ENCODE measurements at regions not wholly inside any gene's neighbourhood (a gene's known extent, or its start where the extent isn't known, plus 50 kb on each side); places are given as distances from the start of the nearest gene placed in this dataset.
A peak's percentile ranks its signal among the peaks of the same experiment; 100 is the strongest.
"Not testable (repeated sequence)": the region's sequence is repeated elsewhere in the genome, so short reads cannot be mapped to it uniquely, and the experiment has no call there.

- DNase-seq = no peak
Observed at GRCh38 chr6:167662075-167662880, 164.4 kb upstream of the AFDN start.

GRCh38 chr6:167662881-167663205 is 163.9 kb upstream of the AFDN start:
- no peak for DNase-seq

GRCh38 chr6:167663316-167663715 is 163.4 kb upstream of the AFDN start:
- DNase-seq = no peak

GRCh38 chr6:167663784-167664443 is 162.8 kb upstream of the AFDN start:
- DNase-seq = no peak

- peak; percentile 16 for DNase-seq
Observed at GRCh38 chr6:167664678-167665660, 161.7 kb upstream of the AFDN start.

GRCh38 chr6:167665698-167666330 is 160.9 kb upstream of the AFDN start:
- DNase-seq = no peak

- DNase-seq = no peak
Observed at GRCh38 chr6:167666571-167667203, 160.0 kb upstream of the AFDN start.

- no peak for DNase-seq
Observed at GRCh38 chr6:167667204-167668018, 159.3 kb upstream of the AFDN start.

- DNase-seq = no peak
Observed at GRCh38 chr6:167668019-167668753, 158.5 kb upstream of the AFDN start.

- DNase-seq = no peak
Observed at GRCh38 chr6:167668754-167669552, 157.8 kb upstream of the AFDN start.

GRCh38 chr6:167669553-167669849 is 157.2 kb upstream of the AFDN start:
- no peak for DNase-seq

GRCh38 chr6:167669870-167670802 is 156.6 kb upstream of the AFDN start:
- no peak for DNase-seq

- DNase-seq = no peak
Observed at GRCh38 chr6:167670938-167671338, 155.8 kb upstream of the AFDN start.

GRCh38 chr6:167671379-167671976 is 155.2 kb upstream of the AFDN start:
- not testable (repeated sequence) for DNase-seq

GRCh38 chr6:167671977-167672687 is 154.6 kb upstream of the AFDN start:
- DNase-seq = no peak

- no peak for DNase-seq
Observed at GRCh38 chr6:167672738-167673137, 154.0 kb upstream of the AFDN start.

GRCh38 chr6:167673946-167674345 is 152.8 kb upstream of the AFDN start:
- DNase-seq = no peak

- DNase-seq = no peak
Observed at GRCh38 chr6:167674486-167674885, 152.2 kb upstream of the AFDN start.
